ENCODE measurements at regions not wholly inside any gene's neighbourhood (a gene's known extent, or its start where the extent isn't known, plus 50 kb on each side); places are given as distances from the start of the nearest gene placed in this dataset.
"Not testable (repeated sequence)": the region's sequence is repeated elsewhere in the genome, so short reads cannot be mapped to it uniquely, and the experiment has no call there.

DNA sequence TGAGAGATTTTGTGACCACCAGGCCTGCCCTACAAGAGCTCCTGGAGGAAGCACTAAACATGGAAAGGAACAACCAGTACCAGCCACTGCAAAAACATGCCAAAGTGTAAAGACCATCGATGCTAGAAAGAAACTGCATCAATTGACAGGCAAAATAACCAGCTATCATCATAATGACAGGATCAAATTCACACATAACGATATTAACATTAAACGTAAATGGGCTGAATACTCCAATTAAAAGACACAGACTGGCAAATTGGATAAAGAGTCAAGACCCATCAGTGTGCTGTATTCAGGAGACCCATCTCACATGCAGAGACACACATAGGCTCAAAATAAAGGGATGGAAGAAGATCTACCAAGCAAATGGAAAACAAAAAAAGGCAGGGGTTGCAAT lies 182.4 kb downstream of the PRELID2 start:
- not testable (repeated sequence) for DNase-seq

DNA sequence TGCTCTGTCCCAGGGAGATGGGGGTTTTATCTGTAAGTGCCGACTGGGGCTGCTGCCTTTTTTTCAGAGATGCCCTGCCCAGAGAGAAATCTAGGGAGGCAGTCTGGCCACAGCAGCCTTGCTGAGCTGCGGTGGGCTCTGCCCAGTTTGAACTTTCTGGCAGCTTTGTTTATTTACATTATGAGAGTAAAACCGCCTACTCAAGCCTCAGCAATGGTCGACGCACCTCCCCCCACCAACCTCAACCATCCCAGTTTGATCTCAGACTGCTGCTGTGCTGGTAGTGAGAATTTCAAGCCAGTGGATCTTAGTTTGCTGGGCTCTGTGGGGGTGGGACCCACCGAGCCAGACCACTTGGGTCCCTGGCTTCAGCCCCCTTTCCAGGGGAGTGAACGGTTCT lies 188.0 kb downstream of the PRELID2 start:
- not testable (repeated sequence) for DNase-seq

DNA sequence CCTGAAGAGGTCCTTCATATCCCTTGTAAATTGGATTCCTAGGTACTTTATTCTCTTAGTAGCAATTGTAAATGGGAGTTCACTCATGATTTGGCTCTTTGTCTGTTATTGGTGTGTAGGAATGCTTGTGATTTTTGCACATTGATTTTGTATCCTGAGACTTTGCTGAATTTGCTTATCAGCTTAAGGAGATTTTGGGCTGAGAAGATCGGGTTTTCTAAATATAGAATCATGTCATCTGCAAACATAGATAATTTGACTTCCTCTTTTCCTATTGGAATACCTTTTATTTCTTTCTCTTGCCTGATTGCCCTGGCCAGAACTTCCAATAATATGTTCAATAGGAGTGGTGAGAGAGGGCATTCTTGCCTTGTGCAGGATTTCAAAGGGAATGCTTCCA lies 191.9 kb downstream of the PRELID2 start:
- DNase-seq = not testable (repeated sequence)

DNA sequence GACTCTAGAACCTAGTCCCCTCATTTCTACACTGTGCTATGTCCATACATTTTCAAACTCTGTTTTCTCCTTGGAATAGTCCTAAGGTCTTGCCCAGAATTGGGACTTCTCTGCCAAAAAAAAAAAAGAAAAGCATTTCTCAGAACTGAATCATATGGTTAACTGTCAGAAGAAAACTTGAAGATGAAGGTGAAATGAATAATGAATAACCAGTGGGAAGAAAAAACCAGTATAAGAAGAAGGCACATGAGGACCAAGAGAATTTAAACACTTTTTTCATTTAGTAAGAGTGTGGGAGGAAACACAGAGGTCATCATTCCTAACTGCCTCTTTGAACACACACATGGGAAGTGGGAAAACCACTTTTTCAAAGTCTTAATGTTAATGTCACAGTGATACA lies 197.7 kb downstream of the PRELID2 start:
- no peak for DNase-seq

DNA sequence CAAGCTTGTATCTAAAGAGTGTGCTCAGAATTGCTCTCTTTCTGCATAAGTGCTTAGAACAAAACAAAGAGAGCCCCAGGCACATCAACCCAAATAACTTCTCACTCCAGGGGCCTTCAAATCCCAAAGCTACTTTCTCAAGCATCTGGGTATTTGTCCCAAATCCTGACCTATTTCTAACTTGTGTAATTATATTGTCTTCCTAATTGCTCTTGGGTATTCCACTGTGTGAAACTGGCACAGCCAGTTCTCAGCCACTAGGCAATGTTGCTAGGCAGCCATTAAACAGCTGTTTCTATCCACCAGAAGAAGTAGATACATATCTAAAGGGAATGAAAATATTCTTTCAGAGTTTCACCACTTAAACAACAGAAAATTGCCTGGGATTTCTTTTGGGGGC lies 198.8 kb downstream of the PRELID2 start:
- DNase-seq = no peak

DNA sequence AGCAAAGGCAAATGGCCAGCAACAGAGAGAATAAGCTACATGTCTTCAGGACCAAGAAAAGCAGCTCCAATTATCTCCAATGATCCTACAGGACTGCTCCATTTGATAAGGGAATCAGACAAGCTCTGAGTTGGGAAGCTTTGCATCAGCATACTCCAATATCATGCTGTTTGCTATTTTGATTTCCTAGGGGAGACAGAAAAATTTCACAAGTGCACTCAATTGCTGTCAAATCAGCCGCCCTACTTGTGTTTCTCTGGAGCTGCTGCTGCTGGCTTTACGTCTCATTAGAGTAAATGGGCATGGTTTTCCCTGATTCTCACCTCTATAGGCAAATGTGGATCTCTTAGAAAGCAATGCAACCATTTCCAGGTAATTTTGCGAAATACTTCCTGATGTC lies 201.7 kb downstream of the PRELID2 start:
- DNase-seq = no peak

DNA sequence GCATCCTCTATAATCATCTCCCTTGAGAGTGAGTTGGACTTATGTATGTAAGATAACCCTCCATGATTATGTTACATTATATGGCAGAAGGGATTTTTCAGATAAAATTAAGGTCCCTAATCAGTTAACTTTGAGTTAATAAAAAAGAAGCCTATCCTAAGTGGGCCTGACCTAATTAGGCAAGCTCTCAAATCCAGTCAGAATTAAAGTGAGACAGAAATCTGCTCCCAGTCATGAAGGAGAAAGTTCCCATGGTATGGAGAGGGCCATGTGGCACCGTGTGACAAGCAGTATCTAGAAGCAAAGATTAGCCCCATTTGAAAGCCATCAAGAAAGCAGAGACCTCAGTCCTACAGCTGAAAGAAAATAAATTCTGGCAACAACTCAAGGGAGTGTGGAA lies 202.4 kb downstream of the PRELID2 start:
- no peak for DNase-seq

DNA sequence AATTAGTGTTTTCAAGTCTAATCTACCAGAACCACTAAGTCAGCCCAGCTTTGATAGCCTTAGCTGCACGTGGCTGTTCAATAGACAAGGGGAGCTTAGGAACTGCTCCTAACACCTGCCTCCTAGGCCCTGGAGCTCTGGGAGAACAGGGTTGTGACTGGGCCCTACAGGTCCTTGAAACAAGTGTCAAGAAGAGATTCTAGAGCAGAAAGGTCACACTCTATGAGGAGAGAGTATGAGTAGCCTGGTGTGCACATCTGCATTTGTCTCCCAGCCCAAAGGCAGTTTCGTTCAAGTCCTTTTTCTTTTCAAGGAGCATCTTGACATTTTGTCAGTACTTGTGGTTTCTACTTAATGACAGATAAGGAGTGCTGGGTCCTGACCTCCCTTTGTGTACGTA lies 206.1 kb downstream of the PRELID2 start:
- DNase-seq = peak; percentile 40

DNA sequence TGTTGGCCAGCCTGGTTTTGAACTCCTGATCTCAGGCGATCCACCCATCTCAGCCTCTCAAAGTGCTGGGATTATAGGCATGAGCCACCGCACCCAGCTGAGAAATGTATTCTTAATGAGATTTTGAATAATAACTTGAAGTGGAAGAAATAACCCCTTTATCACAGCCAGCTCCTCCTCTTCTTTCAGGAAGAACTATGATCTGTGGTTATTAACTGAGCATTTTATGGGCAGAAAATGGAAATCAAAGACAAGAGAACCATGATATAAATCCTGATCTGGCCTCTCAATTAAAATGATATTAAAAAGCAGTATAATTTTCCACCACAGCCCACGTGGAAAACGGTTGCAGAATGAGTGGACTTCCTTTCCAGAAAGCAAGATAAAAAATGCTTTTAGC lies 206.6 kb downstream of the PRELID2 start:
- DNase-seq = no peak

DNA sequence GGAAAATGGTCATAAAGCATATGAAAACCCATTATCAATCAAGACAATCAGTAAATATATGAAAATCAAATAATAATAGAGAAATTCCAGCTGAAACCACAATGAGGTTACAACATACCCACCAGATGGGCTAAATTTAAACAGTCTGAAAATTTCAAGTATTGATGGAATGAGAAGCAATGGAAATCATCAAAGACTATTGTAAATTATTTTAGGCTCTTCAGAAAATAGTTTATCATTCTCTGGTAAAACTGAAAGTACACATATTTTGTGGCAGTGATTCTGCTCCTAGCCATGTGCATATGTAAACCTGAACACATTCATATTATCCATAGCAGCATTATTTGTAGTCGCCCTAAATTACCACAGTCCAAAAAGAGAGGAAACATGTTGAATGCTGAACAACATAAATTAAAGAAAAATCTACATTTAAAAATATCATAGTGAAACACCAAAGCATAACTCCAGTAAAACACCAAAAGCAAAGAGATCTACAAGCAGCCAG lies 215.3 kb downstream of the PRELID2 start:
- no peak for DNase-seq

DNA sequence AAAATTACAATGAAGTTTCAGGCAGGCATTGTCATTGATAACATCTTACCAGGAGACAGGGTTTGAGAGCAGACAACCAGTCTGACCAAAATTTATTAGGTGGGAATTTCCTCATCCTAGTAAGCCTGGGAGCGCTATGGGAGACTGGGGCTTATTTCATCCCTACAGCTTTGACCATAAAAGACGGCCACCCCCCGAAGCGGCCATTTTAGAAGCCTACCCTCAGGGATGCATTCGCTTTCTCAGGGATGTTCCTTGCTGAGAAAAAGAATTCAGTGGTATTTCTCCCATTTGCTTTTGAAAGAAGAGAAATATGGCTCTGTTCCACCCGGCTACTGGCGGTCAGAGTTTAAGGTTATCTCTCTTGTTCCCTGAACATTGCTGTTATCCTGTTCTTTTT lies 218.4 kb downstream of the PRELID2 start:
- not testable (repeated sequence) for DNase-seq

DNA sequence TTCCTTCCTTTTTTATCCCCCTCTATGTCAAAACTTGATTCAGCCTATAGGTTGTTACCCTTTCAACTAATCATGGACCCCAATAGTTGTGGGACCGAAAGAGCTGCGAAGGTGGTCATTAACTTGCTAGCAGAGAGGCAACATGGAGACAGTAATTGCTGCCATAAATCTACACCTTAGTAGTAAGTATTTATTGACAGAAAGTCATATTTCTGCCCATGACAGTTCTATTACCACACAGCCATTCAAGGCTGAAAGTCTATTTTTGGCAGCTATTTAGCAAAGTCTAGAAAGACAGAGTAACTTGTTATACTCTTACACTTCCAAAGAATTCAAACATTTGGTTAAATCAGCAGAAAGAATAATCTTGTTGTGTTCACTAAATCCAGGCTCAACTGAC lies 236.2 kb downstream of the PRELID2 start:
- DNase-seq = no peak

DNA sequence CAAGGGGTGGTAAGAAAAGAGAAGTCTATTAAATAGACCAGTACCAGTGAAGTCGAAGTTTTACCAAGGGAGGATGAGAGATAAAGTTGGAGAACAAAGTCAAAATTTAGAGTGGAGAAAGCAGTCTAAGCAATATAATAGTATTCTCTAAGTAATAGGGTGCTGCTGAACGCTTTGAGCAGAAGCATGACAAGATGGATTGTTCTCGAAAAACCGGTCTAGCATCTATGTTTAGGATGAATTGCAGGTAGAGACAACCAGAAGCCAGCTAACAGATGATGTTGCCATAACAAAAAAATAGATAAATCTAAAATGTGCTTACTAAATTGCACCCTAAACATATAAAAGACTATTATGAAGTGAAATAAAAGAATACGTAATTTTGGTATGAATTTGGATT lies 237.0 kb downstream of the PRELID2 start:
- no peak for DNase-seq

DNA sequence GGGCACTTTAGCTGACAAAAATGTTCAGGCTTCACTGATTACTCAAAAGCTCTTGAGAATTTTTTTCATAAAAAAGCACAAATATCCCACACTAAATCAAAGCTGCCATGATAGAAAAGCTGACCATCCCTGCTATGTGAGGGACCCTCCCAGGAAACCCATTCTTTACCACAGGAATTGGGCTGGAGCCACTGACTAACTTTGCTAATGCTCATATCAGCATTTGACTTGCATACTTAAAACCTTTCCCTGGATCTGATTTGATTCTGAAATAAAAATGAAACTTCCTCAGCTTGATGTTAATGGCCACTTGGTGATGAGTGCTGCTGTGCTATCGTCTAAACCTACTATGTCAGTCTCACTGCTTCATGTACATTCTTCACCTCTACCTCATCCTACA lies 243.6 kb downstream of the PRELID2 start:
- DNase-seq = no peak

DNA sequence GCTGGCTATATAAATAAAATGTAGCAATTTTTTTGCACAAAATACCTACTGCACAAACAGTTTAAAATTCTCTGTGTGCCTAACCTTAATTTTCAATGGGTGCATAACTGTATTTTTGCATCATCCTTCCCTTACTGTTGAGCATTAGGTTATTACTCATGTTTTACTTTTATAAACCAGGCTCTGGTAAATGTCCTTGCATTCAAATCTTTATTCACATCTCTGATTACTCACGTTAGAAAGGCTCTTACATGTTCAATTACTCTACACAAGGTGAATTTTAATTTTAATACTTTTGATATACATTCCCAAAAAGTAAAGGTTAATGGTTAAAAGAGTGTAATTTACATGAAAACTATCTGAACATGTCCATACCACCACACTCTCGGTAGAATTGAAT lies 246.1 kb downstream of the PRELID2 start:
- no peak for DNase-seq

DNA sequence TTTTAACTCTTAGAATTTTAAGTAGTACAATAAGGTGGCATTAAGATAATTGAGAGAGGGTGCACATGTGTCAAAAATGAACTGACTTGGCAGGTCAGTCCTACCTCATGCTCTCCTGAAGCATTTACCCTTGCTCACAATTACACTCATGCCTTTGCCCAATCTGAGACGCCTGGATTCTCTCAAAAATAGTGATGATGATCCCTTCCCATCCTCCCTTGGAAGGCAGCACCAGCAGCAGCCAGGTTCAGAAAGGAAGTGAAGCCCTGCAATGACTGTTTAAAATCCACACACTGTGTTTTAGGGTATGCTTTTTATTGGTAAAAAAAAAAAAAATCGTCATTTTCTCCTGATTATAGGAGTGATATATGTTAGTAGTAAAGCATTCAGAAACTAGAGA lies 246.6 kb downstream of the PRELID2 start:
- DNase-seq = no peak

DNA sequence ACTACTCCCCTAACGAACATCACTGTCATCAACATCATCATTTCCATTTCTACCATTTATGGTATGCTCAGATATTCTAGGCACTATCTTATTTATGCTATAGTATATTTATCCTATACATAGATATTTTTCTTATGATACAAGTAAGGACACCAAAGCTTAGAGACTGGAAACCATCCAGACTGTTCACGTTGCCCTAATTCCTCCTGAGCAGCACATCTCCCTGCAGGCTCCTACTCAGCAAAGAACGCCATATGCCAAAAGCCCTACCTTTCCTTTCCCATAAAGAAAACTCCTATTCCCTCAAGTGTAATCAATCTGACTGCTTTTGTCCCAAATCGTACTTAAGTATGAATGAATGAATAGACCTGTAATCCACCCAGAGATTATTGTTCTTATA lies 247.0 kb downstream of the PRELID2 start:
- DNase-seq = no peak

DNA sequence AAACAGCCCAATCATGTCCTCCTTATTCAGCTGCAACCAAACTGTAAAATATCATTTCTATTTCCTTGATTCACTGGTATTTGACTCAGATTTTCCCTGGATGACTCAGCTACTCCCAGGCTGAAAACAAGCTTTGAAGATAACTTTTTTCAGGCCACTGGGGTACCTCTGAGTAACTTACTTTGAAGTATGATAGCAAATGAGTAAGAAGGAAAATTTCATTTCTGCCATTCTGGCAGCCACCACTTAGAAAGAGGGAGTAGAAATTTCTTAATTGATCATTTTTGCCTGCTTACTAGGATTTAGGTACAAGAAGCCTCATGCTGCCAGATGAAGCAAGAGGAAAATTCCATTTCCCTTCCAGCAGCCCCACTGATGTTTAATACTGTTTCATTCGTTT lies 247.4 kb downstream of the PRELID2 start:
- DNase-seq = no peak

DNA sequence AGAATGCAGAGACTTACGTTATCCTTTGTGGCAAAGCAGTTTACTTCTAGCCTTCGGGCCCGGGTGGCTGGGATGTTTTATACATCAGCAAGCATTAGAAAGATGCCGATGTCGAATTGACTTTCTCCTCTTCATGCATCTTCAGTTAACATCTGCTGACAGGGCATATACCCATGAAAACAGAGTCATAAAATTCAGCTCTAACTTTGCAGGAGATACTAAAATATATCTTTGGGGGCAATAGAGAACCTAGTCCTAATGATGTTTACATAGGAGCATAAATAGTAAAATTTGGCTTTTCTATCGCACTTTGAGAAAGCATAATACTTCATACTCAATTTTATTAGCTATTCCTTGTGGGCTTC lies 247.9 kb downstream of the PRELID2 start:
- DNase-seq = no peak

DNA sequence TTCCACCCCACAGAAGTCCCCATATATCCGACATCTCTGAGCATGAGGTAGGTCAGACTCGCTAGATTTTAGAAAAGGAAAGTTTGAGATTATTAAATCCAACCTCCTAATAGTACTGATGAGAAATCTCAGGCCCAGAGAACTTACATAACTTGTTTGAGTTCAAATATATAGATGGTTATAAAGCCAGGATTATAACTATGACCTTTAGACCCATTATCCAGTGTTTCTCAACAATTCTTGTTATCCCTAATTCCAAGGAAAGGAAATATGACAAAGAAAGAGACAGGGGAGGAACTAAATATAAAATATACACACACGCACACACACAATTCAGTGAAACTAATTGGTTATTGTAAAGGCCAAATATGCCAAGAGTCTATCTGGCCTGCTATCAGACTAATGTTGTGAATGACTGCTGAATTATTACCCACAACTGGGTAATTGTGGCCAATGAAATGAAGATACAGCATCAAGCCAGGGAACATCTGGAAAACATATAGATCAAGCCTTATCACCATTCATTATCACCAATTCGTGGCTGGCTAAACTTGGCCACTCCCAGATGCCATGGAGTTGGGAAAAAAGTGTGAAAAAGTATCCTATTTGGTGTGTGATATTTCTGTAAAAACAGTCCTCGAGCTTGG lies 248.4 kb downstream of the PRELID2 start:
- DNase-seq = no peak

DNA sequence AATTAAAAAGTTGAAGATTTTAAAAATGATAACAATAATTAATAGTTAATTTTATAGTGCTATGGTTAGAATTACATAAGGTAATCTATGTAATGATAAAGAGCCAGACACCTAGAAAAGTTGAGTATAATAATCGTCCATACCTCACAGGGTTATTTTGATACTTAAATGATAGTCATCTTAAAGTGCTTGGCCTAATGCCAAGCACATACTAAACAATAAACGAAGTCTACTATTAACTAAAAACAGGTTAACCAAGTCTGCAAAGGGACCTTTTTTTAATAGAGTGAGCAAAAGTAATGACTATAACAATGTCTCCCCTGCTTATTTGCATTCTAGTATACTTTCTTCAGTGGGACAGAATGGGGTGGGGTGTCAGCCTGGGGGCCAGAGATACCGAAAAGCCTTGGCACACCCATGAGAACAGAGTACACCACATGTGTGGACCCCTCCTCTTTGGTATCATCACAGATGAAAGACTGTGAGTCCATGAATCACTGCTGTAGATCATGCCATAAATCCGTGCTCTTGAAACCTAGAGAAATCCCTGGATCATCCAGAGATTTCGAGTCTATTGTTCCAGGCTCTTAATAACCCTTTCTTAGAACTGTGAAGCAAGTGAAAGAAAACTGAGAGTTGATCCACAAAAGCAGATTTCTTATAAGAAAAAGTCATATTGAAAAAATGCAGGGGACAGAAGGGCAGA lies 249.5 kb downstream of the PRELID2 start:
- no peak for DNase-seq

DNA sequence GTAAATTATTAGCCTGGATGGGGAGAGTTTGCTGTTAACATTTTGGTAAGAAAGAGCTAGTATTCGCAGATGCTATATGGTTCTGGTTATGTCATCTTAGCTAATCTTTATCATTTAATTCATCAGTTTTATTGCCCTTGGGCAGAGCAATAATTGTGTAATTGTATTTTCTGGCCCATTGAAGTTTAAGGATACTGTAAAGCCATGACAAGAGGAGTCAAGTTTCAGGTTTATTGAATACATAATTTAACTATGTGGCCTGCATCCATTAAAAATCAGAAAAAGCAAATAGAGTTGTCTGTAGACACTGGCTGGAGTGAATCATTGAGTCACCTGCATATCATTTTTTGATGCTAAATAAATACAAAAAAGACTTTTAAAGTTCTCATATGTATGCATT lies 255.8 kb downstream of the PRELID2 start:
- DNase-seq = no peak

DNA sequence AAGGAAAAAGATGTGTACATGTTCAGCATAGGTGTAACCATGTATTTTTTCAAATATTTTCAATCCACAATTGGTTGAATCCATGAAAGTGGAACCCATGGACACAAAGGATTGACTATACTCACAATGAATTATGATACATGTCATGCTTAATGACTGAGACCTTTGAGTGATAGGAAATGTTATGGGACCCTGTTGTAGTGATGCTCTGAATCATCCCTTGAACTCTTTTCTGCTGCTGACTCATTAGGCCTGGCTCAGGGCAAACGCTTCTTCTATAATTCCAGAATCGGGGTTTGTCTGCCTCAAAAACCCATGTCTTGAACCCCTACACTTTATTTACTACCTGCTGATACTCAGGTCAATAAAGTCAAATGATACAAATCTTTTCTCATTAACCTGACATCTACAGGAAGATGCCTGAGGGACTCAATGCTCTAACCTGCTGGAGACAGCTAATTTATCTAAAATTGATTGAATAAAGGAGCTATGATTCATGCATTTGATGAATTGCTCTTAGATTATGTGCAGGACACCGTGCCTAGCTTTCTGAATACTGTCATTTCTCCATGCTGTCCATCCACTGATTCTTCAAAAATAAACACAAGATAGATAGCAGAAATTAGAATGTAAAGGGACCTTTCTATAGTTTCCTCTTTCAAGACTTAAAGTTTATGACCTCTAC lies 260.1 kb downstream of the PRELID2 start:
- no peak for DNase-seq

DNA sequence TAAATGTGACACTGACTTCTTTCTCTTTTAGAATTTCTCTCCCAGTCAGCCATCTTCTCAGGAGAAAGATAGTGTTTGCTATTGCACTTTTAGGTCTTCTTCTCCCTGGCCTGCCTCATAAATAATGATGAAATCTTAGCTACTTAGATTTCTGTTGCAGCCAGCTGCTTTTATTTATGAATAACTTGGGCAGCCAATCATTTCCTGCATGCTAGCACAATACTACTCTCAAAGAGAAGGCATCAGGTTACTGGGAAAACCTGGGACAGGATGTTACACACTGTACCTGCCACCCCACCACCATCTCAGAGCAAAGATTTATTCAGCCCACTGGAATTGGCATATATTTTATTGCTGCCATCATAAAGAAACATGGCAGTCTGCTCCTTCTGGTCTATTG lies 266.6 kb downstream of the PRELID2 start:
- DNase-seq = no peak

Measured in NCI-H187 treated with DMSO at 0.1 percent for 48 hours (cell line).